HG03378 (cell line): ENCODE measurements at regions not wholly inside any gene's neighbourhood (a gene's known extent, or its start where the extent isn't known, plus 50 kb on each side); places are given as distances from the start of the nearest gene placed in this dataset.
"Not testable (repeated sequence)": the region's sequence is repeated elsewhere in the genome, so short reads cannot be mapped to it uniquely, and the experiment has no call there.

ENCODE experiments used
- ATAC-seq: cut with Tn5 transposase; IDR thresholded peaks from one replicate; pipeline ENCODE4 v1.9.1; 2021; ENCODE audit warnings: mild to moderate bottlenecking, moderate library complexity; ENCODE audit not compliant: unreplicated experiment

DNA sequence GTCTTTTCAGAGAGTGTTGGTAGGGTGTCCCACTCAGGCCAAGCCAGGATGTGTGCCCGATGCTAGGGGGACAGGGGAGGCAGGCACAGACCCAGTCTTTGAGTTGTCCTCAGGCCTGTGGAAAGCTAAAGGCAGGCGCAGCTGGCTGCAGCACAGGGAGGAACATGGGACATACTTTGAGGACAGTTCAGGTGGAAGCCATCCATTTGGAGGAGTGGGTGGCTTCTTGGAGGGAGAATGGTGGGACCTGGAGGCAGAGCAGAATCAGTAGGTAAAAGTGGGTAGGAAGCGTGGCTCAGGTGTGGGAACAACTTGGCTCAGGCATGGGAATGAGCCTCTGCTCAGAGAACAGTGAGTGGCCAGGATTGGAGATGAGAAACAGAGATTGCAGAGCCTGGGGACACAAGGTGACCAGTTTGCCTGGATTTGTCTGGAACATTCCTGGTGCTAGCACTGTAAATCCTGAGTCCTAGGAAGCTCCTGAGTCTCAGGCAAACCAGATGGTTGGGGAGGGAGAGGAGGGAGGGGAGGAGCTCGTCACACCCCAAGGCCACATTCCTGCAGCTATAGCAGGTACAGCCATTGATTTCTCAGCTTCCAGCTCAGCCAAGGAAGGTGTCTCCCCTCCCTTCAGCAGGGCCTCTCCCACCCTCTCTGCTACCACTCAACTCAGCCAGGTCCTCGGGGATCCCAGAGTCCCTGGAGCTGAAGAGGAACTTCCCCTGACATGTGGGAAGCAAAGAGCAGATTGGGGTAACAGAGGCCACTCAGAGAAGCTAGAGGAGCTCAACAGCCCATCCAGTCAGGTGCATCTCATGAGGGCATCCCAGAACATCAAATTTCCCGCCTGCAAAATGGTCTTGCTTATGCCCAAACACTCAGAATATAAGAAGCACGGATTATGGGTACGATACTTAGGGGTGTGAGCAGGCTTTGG lies 65.2 kb upstream of the TINAGL1 start:
- ATAC-seq: no peak

DNA sequence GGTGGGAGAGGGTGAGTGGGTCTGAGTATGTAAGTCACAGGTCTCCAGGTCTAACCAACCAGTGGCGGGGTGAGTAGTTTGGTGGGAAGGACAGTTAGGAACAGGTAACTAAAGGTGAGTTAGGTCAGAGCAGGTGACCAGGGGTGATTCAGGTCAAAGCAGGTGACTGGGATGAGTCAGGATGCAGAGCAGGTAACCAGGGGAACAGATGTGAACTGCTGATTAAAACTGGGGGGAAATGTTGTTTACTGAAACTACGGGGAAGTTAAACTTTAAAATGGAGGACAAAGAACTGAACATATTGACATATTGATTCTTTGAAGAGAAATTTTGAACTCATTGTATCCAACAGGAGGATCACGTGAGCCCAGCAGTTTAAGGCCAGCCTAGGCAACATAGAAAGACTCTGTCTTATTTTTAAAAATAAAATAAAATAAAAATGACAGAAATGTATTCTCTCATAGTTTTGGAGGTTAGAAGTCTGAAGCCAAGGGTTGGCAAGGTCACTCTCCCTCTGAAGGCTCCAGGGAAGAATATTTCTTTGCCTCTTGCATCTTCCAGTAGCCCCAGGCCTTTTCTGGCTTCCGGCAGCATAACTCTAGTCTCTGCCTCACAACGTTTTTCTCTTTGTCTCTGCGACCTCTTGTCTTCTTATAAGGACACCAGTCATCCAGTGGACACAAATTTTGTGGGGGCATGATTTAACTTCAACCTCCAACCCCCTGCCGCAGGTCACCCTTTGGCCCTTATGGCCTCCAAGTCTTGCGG lies 64.3 kb upstream of the TINAGL1 start:
- ATAC-seq: no peak

GRCh38 chr1:31514117-31514516 lies 62.2 kb upstream of the TINAGL1 start:
- ATAC-seq: no peak

- ATAC-seq: no peak
Measured at GRCh38 chr1:31515056-31515775, 61.1 kb upstream of the TINAGL1 start.

GRCh38 chr1:31515936-31516335 lies 60.4 kb upstream of the TINAGL1 start:
- ATAC-seq: no peak

- no peak for ATAC-seq
Measured at GRCh38 chr1:31517301-31517700, 59.0 kb upstream of the TINAGL1 start.

GRCh38 chr1:31517986-31518385 lies 58.3 kb upstream of the TINAGL1 start:
- ATAC-seq: not testable (repeated sequence)

DNA sequence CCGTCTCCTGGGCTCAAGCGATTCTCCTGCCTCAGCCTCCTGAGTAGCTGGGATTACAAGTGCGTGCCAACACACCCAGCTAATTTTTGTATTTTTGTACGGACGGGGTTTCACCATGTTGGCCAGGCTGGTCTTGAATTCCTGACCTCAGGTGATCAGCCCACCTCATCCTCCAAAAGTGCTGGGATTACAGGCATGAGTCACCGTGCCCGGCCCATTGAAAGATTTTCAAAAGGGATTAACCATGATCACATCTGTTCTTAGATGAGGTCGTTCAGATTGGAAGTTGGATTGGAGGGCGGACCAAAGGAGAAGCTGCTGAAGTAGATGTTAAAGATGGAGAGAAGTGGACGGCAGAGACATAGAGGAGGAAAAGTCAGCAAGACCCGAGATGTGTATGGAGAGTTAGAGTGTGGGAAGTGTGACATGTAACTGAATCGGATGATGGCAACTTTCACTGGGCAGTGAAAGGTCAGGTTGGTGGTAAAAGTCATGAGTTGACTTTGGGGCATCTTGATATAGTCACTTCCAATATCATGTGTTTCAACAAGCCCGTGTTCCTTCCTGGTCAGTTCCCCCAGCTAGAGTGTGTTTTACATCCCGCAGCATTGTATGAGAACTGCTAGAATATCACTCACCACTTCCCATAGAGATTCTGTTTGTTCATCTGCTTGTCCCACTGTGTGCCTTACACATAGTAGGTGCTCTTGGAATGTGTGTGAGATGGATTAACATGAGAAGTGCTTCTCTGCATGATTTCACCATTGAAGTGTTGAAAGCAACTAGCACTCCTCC lies 54.4 kb upstream of the TINAGL1 start:
- ATAC-seq: no peak

GRCh38 chr1:31522556-31522845 lies 53.8 kb upstream of the TINAGL1 start:
- no peak for ATAC-seq

- ATAC-seq: no peak
Measured at GRCh38 chr1:31523012-31523411, 53.3 kb upstream of the TINAGL1 start.

DNA sequence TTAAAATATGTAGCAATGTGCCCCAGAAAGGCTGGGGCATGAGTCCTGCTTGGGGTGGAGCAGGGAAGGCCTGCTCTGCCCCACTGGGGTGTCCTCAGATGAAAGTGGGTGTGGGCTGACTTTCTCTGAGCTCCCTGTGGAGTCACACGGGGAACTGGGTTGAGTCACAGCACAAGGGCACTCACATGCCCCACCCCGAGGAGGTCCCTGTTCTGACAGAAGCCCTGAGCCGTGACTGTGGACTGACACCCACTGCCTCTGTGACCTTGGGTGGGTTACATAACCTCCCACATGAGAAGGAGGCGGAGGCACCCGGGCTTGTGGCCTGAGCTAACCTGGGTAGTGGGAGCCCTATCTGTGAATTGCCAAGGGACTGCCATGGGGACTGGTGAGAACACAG lies 52.5 kb upstream of the TINAGL1 start:
- ATAC-seq: no peak

DNA sequence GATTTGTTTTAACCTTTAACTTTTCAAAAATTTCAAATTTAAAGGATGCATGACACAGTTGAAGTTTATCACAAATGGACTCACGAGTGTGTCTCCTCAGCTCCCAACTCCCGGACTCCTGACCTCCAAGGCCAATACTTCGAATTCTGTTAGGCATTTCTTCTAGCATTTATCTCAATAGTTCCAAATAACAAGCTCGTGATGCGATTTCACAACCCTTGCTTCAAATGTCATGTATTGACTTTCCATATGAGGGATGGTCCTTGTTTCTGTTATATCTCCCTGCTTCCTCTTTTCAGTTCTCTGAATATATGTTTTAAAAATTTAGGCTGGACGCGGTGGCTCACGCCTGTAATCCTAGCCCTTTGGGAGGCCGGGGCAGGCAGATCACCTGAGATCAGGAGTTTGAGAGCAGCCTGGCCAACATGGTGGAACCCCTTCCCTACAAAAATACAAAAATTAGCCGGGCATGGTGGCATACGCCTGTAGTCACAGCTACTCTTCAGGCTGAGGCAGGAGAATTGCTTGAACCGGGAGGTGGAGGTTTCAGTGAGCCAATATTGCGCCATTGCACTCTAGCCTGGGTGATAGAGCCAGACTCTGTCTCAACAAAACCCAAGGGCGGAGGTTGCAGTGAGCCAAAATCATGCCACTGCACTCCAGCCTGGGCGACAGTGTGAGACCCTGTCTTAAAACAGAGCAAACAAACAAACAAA lies 52.0 kb upstream of the TINAGL1 start:
- no peak for ATAC-seq
